CD14-positive monocyte (primary cell): ENCODE measurements at regions not wholly inside any gene's neighbourhood (a gene's known extent, or its start where the extent isn't known, plus 50 kb on each side); places are given as distances from the start of the nearest gene placed in this dataset.

Source experiments
- DNase-seq, 3 donors: peaks; one replicate each; pipeline ENCODE4 v3.0.0-alpha.2; 2011 to 2022
- H2AFZ ChIP-seq: 2 replicates; pipeline ENCODE4 v1.6.0; 2012; ENCODE audit warnings: mild to moderate bottlenecking, low read depth, low read length, inconsistent platforms; ENCODE audit not compliant: insufficient read depth, poor library complexity, severe bottlenecking
- H3K27ac ChIP-seq, 2 donors: 1 replicate in 1 of 2; 2 replicates in 1 of 2; pipeline ENCODE4 v1.5.1; 2012 to 2013; ENCODE audit warnings: low read length in 2 of 2, control low read depth in 1 of 2, inconsistent platforms in 1 of 2, low read depth in 1 of 2, mild to moderate bottlenecking in 1 of 2
- H3K27me3 ChIP-seq, 2 donors: one replicate each; pipeline versions ENCODE4 v1.6.0 to v1.6.1; 2011 to 2013; ENCODE audit warnings: low read length in 2 of 2; ENCODE audit not compliant: control insufficient read depth in 2 of 2, insufficient read depth in 2 of 2
- H3K36me3 ChIP-seq, 2 donors: replicated peaks in 1 of 2; 1 replicate in 1 of 2; 2 replicates in 1 of 2; pipeline versions ENCODE4 v1.5.1 to v1.6.1; 2012 to 2013; ENCODE audit warnings: low read length in 2 of 2, control low read depth in 1 of 2, inconsistent platforms in 1 of 2, mild to moderate bottlenecking in 1 of 2; ENCODE audit not compliant: insufficient read depth in 2 of 2, control insufficient read depth in 1 of 2
- H3K4me1 ChIP-seq, 2 donors: 1 replicate in 1 of 2; 2 replicates in 1 of 2; pipeline versions ENCODE4 v1.5.1 to v1.6.1; 2012 to 2013; ENCODE audit warnings: low read length in 2 of 2, control low read depth in 1 of 2, inconsistent platforms in 1 of 2, mild to moderate bottlenecking in 1 of 2, moderate library complexity in 1 of 2; ENCODE audit not compliant: insufficient read depth in 2 of 2, control insufficient read depth in 1 of 2
- H3K4me2 ChIP-seq: replicated peaks from 2 replicates; pipeline ENCODE3; 2012; ENCODE audit warnings: low read length, moderate library complexity, mild to moderate bottlenecking; ENCODE audit not compliant: poor library complexity, severe bottlenecking; ENCODE audit errors: extremely low read depth
- H3K4me3 ChIP-seq, 3 experiments: fragments of 200-600 bp in 1 of 3; sonication (generic) in 1 of 3; replicated peaks in 1 of 3; 1 replicate in 2 of 3; 2 replicates in 1 of 3; pipeline ENCODE4 v1.5.1; 2011 to 2013; ENCODE audit warnings: low read length in 3 of 3, mild to moderate bottlenecking in 3 of 3, control low read depth in 2 of 3, low read depth in 2 of 3, inconsistent platforms in 1 of 3, moderate library complexity in 1 of 3
- H3K79me2 ChIP-seq: 2 replicates; pipeline ENCODE4 v1.6.0; 2012; ENCODE audit warnings: mild to moderate bottlenecking, control low read depth, inconsistent platforms, low read length, moderate library complexity; ENCODE audit not compliant: insufficient read depth
- H3K9ac ChIP-seq: 2 replicates; pipeline ENCODE4 v1.6.0; 2017; ENCODE audit warnings: low read length, mild to moderate bottlenecking; ENCODE audit not compliant: insufficient read depth, poor library complexity, severe bottlenecking
- H3K9me3 ChIP-seq, 2 donors: replicated peaks in 1 of 2; 1 replicate in 1 of 2; 2 replicates in 1 of 2; pipeline versions ENCODE4 v1.5.1 to v1.6.1; 2012 to 2013; ENCODE audit warnings: low read length in 2 of 2, control low read depth in 1 of 2; ENCODE audit not compliant: control insufficient read depth in 1 of 2, insufficient read depth in 1 of 2
- H4K20me1 ChIP-seq: 2 replicates; pipeline ENCODE4 v1.6.0; 2012; ENCODE audit warnings: mild to moderate bottlenecking, low read length, control low read depth, moderate library complexity; ENCODE audit not compliant: insufficient read depth
- H3K27ac Mint-ChIP-seq, 7 donors: one replicate each; pipeline ENCODE4 v1.8.0; 2020; ENCODE audit warnings: mild to moderate bottlenecking in 7 of 7, mixed read lengths in 7 of 7, moderate library complexity in 6 of 7, inconsistent platforms in 2 of 7
- H3K27me3 Mint-ChIP-seq, 3 donors: one replicate each; pipeline ENCODE4 v1.8.0; 2021 to 2022; ENCODE audit warnings: low read depth in 3 of 3, mild to moderate bottlenecking in 3 of 3, mixed read lengths in 3 of 3, moderate library complexity in 3 of 3, inconsistent platforms in 1 of 3
- H3K36me3 Mint-ChIP-seq, 2 donors: one replicate each; pipeline ENCODE4 v1.8.0; 2020; ENCODE audit warnings: mixed read lengths in 2 of 2, inconsistent platforms in 1 of 2, mild to moderate bottlenecking in 1 of 2
- H3K4me1 Mint-ChIP-seq: one replicate; pipeline ENCODE4 v1.8.0; 2020; ENCODE audit warnings: mild to moderate bottlenecking, mixed read lengths
- H3K4me3 Mint-ChIP-seq, 2 donors: one replicate each; pipeline ENCODE4 v1.8.0; 2020; ENCODE audit warnings: mild to moderate bottlenecking in 2 of 2, mixed read lengths in 2 of 2, moderate library complexity in 1 of 2
- H3K9me3 Mint-ChIP-seq, 7 donors: one replicate each; pipeline ENCODE4 v1.8.0; 2020 to 2022; ENCODE audit warnings: mixed read lengths in 7 of 7, mild to moderate bottlenecking in 6 of 7, moderate library complexity in 6 of 7, inconsistent platforms in 2 of 7
- CTCF ChIP-seq: fragments of 200-600 bp; IDR thresholded peaks from one replicate; pipeline ENCODE4 v1.8.0; 2022; ENCODE audit warnings: antibody characterized with exemption, mild to moderate bottlenecking
- WGBS: methylation state at CpG from one replicate; pipeline ENCODE4 v1.1.5; 2013; ENCODE audit warnings: missing lambda C conversion rate; ENCODE audit not compliant: insufficient coverage; 5-methylcytosine and 5-hydroxymethylcytosine counted together
- intact Hi-C, 2 donors: fragments of 100-400 bp; cut with micrococcal nuclease; formaldehyde crosslinking; loops; one replicate each; pipeline versions ENCODE4 v1.15.0 to v1.15.1; 2023

GRCh38 chr2:56803596-56803995, 619.8 kb downstream of the CCDC85A start:
- Histone ChIP-seq H3K27ac (no peak overlapping the region), H3K9ac (no peak overlapping the region), H3K4me3 (no peak overlapping the region), H3K9me3 (no peaks in the 10 kb centered on the region), H3K4me1 (no peaks in the 10 kb centered on the region), H3K4me2 (no peak overlapping the region), H2AFZ (no peak overlapping the region), H3K36me3 (no peaks in the 10 kb centered on the region), H3K79me2 (no peaks in the 10 kb centered on the region), H3K27me3 (no peaks in the 10 kb centered on the region), H4K20me1 (no peaks in the 10 kb centered on the region)
- Mint-ChIP-seq H3K36me3 (no peaks in the 10 kb centered on the region), H3K9me3 (peaks cover 0 to 3% (median 1%) of the 10 kb centered on the region in 7 donors), H3K27ac (no peak overlapping the region), H3K4me1 (no peaks in the 10 kb centered on the region), H3K4me3 (no peak overlapping the region), H3K27me3 (peaks cover 0 to 4% (median 0%) of the 10 kb centered on the region in 3 donors)
- TF ChIP-seq CTCF, result no peak
- DNase-seq, result no peak
- intact Hi-C loops, result no loop called here
- WGBS, result 84% methylated on average over 2 of the region's 3 CpGs

GRCh38 chr2:56806924-56807323, 623.1 kb downstream of the CCDC85A start:
- H4K20me1 ChIP-seq, result no peaks in the 10 kb centered on the region
- no peaks in the 10 kb centered on the region for H3K79me2 ChIP-seq
- H3K9me3 ChIP-seq, result peaks cover 0 to 5% of the 10 kb centered on the region in 2 donors
- DNase-seq, result no peak
- no peaks in the 10 kb centered on the region for H3K4me1 Mint-ChIP-seq
- H2AFZ ChIP-seq, result no peak overlapping the region
- no peak overlapping the region for H3K27ac ChIP-seq
- no peak overlapping the region for H3K4me3 Mint-ChIP-seq
- H3K9ac ChIP-seq, result no peak overlapping the region
- no peak overlapping the region for H3K4me2 ChIP-seq
- H3K9me3 Mint-ChIP-seq, result peaks cover 0 to 4% (median 2%) of the 10 kb centered on the region in 7 donors
- no CpG with 5 or more reads among the region's 1 CpG for WGBS
- H3K36me3 Mint-ChIP-seq, result no peaks in the 10 kb centered on the region
- no peak overlapping the region for H3K4me3 ChIP-seq
- intact Hi-C loops, result no loop called here
- no peaks in the 10 kb centered on the region for H3K27me3 ChIP-seq
- H3K27me3 Mint-ChIP-seq, result no peaks in the 10 kb centered on the region
- H3K27ac Mint-ChIP-seq, result no peak overlapping the region
- no peak for TF ChIP-seq CTCF
- no peaks in the 10 kb centered on the region for H3K36me3 ChIP-seq
- no peaks in the 10 kb centered on the region for H3K4me1 ChIP-seq
